GM23248 (cell line): ENCODE measurements at regions not wholly inside any gene's neighbourhood (a gene's known extent, or its start where the extent isn't known, plus 50 kb on each side); places are given as distances from the start of the nearest gene placed in this dataset.

ENCODE experiments used
- EZH2 ChIP-seq: fragments of 200-600 bp; sonication (generic); IDR thresholded peaks from 2 replicates; pipeline ENCODE4 v1.6.1; 2018; ENCODE audit warnings: antibody characterized with exemption, mild to moderate bottlenecking; ENCODE audit not compliant: insufficient read depth, poor library complexity, severe bottlenecking
- EZH2phosphoT487 ChIP-seq: fragments of 200-600 bp; sonication (generic); IDR thresholded peaks from 2 replicates; pipeline ENCODE4 v1.6.1; 2018; ENCODE audit warnings: antibody characterized with exemption, moderate library complexity, mild to moderate bottlenecking, low read depth; ENCODE audit not compliant: insufficient read depth

- TF ChIP-seq EZH2phosphoT487 (no peak), EZH2 (no peak)
Measured at GRCh38 chr14:55973911-55974630, 144.1 kb upstream of the PELI2 start.
